Left ventricle myocardium inferior (tissue), 1 donor: ENCODE measurements at regions not wholly inside any gene's neighbourhood (a gene's known extent, or its start where the extent isn't known, plus 50 kb on each side); places are given as distances from the start of the nearest gene placed in this dataset.
A peak's percentile ranks its signal among the peaks of the same experiment; 100 is the strongest.

Experiments used
- DNase-seq: peaks from one replicate; pipeline ENCODE4 v3.0.0-alpha.2; 2020
- H3K27ac ChIP-seq: fragments of 200-600 bp; replicated peaks from 2 replicates; pipeline ENCODE4 v1.8.0; 2021
- H3K27me3 ChIP-seq: fragments of 200-600 bp; 2 replicates; pipeline ENCODE4 v1.8.0; 2021; ENCODE audit warnings: low read depth
- H3K36me3 ChIP-seq: fragments of 200-600 bp; 2 replicates; pipeline ENCODE4 v1.8.0; 2021
- H3K4me1 ChIP-seq: fragments of 200-600 bp; 2 replicates; pipeline ENCODE4 v1.8.0; 2021
- H3K4me3 ChIP-seq: fragments of 200-600 bp; 2 replicates; pipeline ENCODE4 v1.8.0; 2021; ENCODE audit warnings: mild to moderate bottlenecking, moderate library complexity
- H3K9me3 ChIP-seq: fragments of 200-600 bp; replicated peaks from 2 replicates; pipeline ENCODE4 v1.8.0; 2021
- CTCF ChIP-seq: fragments of 200-600 bp; IDR thresholded peaks from 2 replicates; pipeline ENCODE4 v1.8.0; 2021; ENCODE audit warnings: antibody characterized with exemption, mild to moderate bottlenecking, borderline replicate concordance
- intact Hi-C: fragments of 100-400 bp; cut with micrococcal nuclease; formaldehyde crosslinking; loops from one replicate; pipeline ENCODE4 v1.11.0; 2022
- donor health status: DM: no; HTN: yes; CAD: no; lungs with severe emphysema.

DNA sequence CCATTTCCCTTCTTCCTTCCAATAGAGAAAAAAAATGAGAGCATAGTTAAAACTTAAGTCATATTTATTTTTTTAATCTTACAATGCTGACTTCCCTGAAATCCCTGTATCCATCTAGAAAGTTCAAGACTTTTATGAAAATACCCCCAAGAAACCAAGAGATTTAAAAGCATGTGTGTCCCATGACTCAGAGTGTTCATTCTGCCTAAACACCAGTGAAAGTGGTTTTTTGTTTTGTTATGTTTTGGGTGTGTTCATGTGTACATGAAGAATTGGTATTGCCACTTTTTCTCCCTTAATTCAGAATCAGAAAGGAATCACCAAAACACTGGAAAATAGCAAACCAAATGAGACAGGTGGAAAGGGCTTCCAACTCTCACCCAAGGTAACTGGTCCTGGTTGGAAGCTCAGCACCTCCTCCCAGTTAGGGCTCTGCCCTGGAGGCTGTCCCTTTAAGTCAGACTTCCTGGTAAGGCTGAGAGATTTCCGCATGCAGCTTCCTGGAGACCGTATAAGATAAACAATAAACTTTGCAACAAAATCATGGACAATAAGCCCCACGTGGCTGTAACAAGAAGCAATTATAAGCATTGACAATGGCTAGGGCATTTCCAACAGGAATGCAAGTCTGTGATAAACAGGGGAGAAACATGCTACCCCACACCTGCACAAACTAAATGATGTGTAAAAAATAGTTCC, 121.9 kb upstream of the ARHGEF3 start:
- H3K36me3 ChIP-seq = no peaks in the 10 kb centered on the region
- H3K4me3 ChIP-seq = no peak overlapping the region
- intact Hi-C loops = no loop called here
- H3K4me1 ChIP-seq = peaks cover 74% of the 10 kb centered on the region
- no peaks in the 10 kb centered on the region for H3K27me3 ChIP-seq
- H3K27ac ChIP-seq = peak overlapping the region; percentile 74
- DNase-seq = no peak
- H3K9me3 ChIP-seq = no peaks in the 10 kb centered on the region
- TF ChIP-seq CTCF = no peak

DNA sequence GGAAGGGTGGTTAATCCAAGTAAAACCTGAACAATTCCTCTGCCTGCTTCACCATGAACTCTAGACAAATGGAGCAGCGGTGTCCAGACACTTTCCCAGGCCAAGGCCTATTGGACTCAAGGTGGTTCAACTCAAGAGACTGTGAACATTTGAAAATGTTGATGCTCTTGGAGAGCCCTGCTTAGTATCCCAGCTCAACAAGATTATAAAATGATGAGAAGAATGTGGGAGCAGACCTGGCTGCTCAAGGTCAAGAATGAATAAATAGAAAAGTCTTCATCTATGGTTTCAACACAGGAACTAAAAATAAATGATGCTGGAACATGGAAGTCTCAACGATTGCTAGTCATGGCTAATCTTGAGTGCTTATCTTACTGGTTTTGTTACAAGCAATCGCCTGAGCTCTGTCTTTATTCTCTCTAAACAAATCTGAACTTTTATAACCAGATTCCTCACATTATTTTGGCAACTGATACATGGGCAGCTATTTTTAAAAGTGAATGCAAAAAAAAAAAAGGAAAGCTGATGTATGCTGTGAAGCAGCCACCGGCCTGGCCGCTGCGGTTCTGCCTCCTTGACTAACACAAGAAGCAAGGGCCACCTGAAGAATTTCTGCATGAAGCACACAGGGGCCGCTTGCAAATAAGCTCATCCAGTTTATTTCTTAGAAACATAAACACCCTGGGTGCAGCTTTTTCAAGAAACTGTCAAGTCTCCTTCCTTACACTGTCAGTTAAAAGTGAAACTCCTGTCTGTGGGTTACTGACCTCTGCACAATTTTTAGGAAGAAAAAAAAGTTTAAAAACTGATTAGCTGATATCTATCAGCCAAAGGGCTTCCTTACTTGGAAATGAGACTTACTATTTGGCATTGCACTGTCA, 120.1 kb upstream of the ARHGEF3 start:
- intact Hi-C loops = no loop called here

GRCh38 chr3:56919797-56920195, 118.0 kb upstream of the ARHGEF3 start:
- Histone ChIP-seq H3K36me3 (no peaks in the 10 kb centered on the region), H3K9me3 (no peaks in the 10 kb centered on the region), H3K4me1 (peaks cover 61% of the 10 kb centered on the region), H3K27ac (no peak overlapping the region), H3K27me3 (no peaks in the 10 kb centered on the region), H3K4me3 (no peak overlapping the region)
- no peak for TF ChIP-seq CTCF
- intact Hi-C loops = no loop called here
- no peak for DNase-seq

More for the DNA sequence above, 120.1 kb upstream of the ARHGEF3 start:
- Histone ChIP-seq H3K27ac (peak overlapping the region; percentile 74), H3K36me3 (no peaks in the 10 kb centered on the region), H3K9me3 (no peaks in the 10 kb centered on the region), H3K4me1 (peaks cover 74% of the 10 kb centered on the region), H3K4me3 (peak overlapping the region; percentile 52), H3K27me3 (no peaks in the 10 kb centered on the region)
- TF ChIP-seq CTCF = no peak
- no peak for DNase-seq

DNA sequence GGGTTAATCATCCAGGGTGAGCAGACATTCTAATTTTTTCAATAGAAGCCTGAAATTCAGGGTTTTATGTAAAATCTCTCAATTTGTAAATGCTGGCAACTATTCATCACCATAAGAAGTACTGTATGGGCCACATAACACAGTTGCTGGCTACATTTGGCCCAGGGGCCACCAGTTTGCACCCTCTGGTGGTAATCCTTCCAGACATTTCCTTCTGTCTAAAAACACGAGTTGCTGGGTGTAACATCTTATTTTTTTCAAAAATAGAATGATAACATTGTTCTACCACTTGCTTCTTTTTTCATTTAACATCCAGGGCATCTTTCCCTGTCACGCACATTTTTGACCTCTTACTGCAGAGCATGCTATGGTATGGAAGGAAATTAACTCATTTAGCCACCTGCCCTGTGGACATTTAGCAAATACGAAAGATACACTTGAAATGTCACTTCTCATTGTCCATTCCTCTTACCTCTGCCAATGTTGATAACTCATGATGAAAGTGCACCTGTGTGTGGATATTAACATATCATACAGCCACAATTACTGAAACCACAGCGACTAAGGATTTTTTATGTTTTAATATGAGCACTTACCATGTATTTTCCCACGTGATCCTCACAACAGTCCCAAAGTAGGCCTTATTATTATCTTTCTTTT, 117.5 kb upstream of the ARHGEF3 start:
- no peak overlapping the region for H3K27ac ChIP-seq
- H3K36me3 ChIP-seq = no peaks in the 10 kb centered on the region
- H3K4me1 ChIP-seq = peaks cover 56% of the 10 kb centered on the region
- H3K27me3 ChIP-seq = no peaks in the 10 kb centered on the region
- H3K9me3 ChIP-seq = no peaks in the 10 kb centered on the region
- no peak for DNase-seq
- no peak for TF ChIP-seq CTCF
- no peak overlapping the region for H3K4me3 ChIP-seq
- intact Hi-C loops = no loop called here

GRCh38 chr3:56918111-56918568, 116.4 kb upstream of the ARHGEF3 start:
- Histone ChIP-seq H3K9me3 (no peaks in the 10 kb centered on the region), H3K4me3 (no peak overlapping the region), H3K27me3 (no peaks in the 10 kb centered on the region), H3K27ac (peak overlapping the region; percentile 3), H3K36me3 (no peaks in the 10 kb centered on the region), H3K4me1 (peaks cover 46% of the 10 kb centered on the region)
- TF ChIP-seq CTCF = no peak
- intact Hi-C loops = no loop called here
- DNase-seq = no peak
